ENCODE measurements at regions not wholly inside any gene's neighbourhood (a gene's known extent, or its start where the extent isn't known, plus 50 kb on each side); places are given as distances from the start of the nearest gene placed in this dataset.

DNA sequence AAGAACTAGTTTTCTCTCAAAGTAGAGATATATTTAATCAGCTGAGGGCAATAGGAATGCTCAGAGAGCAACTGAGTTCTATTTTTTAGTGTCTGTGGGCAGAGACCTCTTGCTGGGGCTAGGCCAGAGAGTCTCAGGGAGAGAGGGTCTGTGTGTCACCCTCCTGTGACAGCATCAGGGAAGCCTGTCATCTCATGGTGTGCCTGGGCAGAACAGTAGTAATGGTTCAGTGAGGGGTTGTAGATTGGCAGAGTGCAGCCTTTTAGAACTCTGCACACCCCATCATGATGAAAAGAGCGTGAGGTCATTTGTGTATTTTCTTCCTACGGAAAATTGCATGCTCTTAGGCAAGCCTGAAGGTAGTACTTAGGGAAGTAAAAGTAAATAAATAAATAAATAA, 1396.5 kb upstream of the AGA start:
- ATAC-seq: no peak

DNA sequence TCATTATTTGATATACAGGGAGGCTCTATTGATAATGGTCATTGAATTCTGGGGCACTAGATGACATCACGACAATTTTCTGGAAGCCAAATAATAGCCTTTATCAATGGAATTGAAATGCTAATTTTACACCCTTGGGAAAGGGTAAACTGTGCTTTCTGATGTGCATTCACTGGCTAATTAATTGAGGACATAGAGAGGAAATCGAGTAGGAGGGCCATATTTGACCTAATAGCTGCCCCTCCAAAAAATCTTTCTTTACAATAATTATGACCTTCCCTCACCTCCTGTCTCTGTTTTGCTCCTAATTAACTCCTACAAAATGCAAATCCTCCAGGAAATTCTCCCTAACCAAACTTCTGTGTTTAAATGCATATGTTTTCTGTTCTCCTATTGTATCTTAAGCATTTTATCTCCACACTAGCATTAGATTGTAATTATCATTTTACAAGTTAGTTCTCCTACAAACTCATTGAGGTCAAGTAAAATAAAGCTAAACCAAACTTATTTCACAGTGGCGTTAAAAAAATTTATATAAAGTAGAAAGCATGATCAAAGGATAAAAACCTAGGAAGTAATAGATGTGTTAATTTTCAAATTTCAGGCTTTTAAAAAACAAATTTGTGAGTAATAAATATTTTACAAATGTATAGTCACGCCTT, 1414.0 kb upstream of the AGA start:
- no peak for ATAC-seq

DNA sequence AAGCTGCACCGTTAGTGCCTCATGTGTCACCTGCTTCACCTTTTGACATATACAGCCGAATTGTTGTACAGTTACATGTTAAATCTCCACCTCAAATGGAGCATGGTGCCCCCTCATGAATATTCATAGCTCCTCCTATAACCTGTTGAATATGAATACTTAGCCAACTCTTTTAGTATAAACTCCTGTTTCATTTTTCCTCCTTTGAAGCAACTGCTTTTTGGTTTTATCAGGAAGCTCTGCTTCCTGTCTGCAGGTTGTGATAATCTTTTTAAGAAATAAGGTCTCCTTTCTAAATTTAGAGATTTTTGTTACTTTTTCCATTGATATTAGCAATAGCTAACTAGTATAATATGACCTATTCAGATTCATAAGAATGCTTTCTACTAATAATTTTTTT, 1429.2 kb upstream of the AGA start:
- ATAC-seq: no peak

DNA sequence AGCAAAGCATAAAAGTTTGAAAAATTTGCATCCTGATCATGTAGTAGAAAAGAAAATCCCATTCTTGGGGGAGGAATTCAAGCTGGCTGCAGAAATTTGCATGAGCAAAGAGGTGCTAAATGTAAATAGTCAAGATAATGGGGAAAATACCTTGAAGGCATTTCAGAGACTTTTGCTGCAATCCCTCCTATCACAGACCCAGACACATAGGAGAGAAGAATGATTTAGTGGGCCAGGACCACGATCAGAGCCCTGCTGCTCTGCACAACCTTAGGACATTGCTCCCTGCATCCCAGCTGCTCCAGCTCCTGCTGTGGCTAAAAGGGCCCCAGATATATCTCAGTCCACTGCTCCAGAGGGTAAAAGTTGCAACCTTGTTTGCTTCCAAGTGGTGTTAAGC, 1439.7 kb upstream of the AGA start:
- no peak for ATAC-seq

DNA sequence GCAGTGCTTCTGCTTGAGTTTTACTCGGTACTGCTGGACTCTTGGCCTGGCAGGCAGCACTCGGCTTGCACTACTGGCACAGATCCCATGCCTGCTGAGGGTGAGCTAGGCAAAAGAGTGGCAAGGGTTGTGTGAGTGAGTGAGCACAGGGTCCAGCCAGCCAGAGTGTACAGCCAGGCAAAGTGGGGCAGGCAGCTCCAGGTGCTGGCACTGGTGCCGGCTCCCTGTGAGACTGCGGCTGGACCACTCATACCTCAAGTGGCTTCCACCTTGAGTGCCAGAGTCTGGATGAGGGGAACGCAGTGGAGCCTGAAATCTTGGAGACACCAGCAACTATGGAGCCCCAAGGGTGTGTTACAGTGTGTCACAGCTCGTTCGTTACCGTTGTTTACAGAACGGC, 1451.9 kb upstream of the AGA start:
- ATAC-seq: no peak

DNA sequence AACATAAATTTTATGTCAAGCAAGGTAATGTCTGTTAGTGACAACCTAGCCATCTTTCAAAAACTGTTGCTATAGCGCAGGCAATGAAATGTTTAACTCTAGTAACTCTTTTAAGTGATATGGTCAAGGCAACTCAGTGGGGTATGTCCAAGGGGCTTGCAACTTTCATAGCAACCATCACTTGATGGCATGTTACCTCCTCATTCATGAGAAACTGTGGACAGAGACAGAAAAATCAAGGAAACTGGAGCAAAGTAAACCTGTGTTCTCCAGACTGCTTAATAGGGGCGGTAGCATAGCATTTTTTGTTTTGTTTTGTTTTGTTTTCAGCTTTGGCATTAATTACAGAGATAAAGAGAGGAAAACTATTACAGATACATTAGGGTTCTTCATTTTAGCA, 1456.8 kb upstream of the AGA start:
- no peak for ATAC-seq

DNA sequence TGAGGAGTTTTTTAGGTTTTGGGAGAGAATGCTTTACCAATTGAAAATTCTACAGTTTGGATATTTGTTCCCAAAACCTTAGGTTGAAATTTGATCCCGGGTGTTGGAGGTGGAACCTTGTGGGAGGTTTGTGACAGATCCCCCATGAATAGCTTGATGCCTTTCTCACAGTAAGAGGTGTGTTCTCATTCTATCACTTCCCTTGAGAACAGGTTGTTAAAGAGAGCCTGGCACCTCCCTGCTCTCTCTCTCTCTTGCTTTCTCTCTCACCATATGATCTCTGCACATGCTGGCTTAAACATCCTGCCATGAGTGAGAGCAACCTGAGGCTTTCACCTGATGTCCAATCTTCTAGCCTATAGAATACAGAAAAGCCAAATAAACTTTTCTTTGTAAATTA, 1475.5 kb upstream of the AGA start:
- ATAC-seq: no peak

DNA sequence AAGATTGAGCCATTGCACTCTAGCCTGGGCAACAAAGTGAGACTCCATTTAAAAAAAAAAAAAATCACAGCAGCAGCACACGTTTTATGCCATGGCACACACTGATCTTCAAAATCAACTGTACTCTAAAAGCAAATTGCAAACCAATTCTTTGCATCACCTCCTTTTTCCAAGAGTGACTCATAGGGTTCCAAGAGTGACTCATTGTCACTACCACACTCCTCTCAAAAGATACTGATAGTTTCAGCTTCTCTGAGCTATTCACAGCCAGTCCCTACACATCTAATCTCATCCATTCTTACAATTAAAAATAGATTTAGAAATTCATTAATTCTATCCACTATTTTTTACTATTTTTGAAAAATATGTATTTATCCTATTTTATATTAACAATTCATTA, 1494.9 kb upstream of the AGA start:
- no peak for ATAC-seq

DNA sequence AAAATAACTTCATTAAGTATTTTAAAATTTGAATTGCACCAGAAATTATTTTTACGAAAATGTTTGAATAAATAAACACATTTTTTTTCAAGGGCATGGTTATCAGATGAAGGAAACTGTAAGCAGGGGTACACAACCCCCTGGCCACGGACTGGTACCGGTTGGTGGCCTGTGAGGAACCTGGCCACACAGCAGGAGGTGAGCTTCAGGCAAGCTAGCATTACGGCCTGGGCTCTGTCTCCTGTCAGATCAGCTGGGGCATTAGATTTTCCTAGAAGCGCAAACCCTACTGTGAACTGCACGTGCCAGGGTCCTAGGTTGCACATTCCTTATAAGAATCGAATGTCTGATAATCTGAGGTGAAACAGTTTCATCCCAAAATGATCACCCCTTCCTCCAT, 1499.7 kb upstream of the AGA start:
- no peak for ATAC-seq

DNA sequence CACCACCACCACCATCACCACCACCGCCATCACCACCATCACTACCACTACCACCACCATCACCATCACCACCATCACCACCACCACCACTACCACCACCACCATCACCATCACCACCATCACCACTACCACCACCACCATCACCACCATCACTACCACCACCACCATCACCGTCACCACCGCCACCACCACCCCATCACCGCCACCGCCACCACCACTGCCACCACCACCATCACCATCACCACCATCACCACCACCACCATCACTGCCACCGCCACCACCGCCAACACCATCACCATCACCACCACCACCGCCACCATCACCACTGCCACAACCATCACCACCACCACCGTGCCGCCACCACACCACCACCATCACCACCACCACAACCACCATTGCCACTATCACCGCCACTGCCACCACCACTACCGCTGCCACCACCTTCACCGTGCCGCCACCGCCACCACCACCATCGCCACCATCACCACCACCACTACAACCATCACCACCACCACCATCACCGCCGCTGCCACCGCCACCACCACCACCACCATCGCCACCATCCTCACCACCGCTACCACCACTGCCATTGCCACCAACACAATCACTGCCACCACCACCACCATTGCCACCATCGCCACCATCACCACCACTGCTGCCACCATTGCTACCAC, 1511.3 kb upstream of the AGA start:
- ATAC-seq: no peak

DNA sequence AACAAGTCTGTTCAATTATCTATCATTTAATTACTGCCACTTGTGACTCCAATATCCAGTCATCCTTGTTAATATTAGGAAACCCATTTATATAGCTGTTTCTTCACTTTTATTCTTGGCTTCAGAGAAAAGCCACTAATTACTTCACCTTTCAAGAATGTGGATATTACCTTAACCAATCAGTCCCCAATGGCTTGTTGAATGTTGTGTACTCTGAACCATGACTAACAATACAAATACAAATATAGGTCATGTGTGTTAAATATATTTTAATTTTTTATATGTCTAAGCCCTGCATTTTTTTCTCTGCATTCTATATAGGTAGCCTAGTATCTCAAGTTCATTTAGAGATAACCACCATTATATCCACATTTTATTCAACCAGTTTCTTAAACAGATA, 1513.4 kb upstream of the AGA start:
- no peak for ATAC-seq

DNA sequence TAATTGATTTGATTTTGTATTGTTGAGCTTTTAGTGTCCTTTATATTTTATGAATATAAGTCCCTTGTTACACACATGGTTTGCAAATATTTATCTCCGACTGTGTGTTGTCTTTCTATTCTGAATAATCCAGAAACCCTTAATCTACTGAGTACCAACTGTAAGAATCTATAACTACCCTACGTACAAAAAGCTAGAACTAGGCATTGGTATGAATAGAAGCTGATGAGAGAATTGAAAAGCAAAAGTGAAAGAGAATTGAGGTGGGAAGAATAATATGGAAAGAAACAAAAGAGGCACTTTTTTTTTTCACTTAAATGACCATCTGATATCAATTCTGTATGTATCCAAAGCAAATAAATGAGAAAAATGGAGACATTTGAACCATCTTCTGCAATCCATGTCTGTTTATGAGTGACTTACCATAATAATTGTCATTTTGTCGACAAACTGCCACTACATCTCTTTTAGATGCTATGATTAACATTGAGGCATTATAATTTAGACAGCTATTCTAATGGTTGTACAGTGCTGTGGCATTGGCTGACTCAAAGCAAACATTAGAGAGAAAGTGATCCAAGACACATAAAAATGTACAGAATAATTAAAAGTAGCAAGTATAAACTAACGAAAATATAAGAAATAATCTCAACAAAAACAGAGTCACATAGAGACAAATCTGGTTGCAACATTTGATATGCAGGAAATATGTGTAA, 1516.6 kb upstream of the AGA start:
- no peak for ATAC-seq

DNA sequence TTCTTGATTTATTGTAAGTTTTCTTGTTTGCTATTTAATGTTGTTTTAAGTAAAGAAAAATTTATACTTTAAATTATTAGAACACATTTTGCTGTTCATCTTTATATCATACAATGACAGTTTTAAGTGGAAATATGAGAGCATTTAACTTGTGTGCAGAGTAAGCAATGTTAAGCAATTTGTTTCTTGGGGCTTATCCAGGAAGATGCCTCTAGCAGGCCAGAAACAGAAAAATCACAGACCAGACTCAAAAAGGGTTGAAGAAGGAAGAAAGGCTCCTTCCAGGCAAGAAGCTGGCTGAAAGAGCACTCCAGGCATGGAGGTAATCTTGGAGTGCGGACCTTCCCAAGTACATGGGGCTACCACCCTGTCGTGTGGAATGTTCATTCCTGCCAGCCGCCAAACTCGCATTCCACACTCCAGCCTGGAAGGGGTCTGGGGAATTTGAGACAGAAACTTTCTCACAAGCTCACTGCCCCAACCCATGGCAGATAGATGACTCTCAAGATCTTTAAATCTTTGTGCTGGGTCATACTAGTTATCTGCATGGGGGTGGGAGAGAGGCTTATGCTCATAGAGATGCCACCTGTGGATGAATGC, 1521.3 kb upstream of the AGA start:
- no peak for ATAC-seq

DNA sequence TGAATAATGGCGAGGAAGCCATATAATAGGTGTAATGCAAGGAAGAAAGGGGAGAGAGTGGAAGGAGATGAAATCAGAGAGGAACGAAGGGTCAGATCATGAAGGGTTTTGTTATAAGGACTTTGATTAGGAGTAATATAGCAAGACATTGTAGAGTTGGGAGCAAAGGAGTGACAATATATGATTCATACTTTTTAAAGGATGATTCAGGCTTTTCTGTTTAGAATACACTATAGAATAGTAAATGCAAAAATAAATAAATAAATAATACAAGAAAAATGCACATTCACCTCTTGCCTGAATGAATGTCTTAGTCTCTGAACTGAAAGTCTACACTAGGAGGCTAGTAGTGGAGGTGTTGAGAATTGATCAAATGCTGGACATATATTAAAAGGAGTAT, 1524.4 kb upstream of the AGA start:
- ATAC-seq: no peak

DNA sequence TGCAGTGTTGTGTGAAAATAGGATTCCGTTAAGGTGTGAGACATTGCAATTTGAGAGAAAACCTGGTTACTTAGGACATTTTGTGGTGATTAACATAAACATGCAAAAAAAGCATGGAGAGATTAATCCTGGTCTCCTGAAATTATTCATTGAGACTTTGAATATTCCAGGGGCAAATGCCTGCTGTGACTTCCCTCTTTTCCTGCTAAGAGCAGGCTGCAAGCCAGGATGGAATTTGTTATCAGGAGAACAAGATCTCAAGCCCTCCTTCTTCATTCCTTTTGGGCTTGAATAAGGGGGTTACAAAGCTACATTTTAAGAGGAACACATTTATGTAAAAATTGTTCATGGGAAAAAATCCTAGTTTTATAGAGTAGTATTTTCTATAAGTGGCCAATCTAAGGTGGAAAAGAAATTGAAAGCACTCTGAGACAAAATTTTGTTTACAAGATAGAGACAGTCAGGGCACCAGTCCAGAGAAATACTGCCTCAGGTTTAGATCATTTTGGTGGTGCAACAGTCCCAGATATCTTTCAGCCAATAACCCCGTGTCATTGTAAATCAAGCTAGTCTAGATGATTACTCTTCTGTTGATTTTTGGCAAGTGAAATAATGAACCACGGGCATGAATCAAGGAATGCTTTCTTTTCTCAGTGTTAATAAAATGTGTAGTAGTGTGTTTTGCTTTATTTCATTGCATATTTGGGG, 1528.3 kb upstream of the AGA start:
- no peak for ATAC-seq

DNA sequence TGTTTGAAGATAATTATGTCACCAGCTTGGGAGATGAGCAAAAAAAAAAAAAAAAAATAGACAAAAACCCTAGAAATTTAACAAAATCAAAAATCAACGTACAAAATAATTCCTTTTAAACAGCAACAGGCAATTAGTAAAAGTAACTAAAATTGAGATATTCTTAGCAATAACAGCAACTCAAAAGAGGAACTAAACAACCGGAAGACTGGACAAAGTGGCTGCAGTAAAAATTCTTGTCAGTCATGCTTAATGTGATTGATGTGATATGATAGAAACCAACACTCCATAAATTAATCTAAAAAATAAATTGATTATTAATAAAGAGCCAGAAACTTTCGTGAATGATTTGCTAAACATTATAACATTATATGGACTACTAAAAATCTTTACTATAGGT, 1534.6 kb upstream of the AGA start:
- ATAC-seq: no peak

DNA sequence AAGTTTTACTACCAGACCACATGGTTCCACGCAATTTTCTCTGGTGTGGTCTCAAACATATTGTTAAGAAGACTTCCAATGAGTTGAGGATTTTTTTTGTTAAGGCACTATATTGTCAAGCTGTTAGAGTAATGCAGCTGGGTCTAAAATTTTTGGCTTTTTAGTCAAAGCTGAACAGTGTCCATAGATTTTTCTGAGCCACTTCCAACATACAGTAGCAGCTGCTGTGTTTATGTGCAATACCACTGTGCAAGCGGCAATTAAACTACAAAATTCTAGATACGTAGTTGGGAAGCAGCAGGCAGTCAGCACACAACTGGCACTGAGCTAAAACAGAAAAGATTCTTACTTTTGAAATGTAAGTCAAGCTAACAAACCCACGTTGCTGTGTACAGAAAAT, 1551.1 kb upstream of the AGA start:
- ATAC-seq: no peak

DNA sequence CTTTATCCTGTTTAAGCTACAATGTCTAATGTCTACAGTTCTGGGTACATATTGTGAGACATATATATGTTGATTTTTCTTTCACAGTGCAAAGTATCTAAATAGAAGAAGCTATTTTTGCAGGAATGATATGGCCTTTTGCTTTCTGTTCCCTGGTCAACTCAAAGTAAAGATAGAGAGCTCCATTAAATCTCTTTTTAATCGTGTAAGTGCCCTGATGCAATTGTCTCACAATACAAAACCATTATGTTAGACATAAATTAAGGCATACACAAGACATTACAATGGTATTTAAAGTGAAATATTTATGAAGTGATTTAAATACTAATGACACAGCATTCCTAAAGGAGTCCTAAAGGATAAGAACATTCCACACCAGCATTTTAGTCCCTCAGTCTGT, 1559.7 kb upstream of the AGA start:
- no peak for ATAC-seq

DNA sequence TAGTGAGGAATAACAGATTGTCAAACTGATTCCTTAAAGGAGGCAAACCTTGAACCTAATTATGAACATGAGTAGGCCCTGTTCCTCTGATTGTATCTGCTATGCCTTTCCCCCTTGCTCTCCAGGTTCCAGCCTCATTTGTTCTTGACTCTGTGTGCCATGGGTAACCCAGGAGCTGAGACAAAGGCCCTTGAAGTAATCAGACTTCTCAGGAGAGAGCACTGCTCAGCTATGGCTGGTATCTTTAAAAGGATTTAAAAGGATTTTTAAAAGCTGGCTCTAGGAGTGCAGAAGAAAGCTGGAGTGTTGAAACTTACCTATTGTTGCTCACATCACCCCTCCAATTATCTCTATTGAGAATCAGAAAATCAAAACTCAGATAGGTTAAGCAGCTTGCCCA, 1565.5 kb upstream of the AGA start:
- no peak for ATAC-seq

DNA sequence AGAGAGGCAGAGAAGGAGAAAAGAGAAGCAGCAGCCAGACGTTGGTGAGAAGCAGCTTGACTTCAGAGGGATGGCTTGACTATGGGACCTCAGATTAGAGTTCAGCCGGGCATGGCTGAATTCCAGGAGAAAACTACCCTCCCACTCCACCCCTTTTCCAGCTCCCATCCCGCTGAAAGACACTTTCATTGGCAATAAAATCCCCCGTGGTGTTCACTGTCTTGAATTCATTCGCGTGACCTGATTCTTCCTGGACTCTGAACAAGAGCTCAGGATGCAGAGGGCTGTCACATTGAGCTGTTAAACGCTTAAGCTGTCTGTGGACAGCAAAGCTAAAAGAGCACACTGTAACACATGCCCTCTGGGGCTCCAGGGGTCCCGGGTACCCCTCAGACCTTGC, 1575.3 kb upstream of the AGA start:
- no peak for ATAC-seq

DNA sequence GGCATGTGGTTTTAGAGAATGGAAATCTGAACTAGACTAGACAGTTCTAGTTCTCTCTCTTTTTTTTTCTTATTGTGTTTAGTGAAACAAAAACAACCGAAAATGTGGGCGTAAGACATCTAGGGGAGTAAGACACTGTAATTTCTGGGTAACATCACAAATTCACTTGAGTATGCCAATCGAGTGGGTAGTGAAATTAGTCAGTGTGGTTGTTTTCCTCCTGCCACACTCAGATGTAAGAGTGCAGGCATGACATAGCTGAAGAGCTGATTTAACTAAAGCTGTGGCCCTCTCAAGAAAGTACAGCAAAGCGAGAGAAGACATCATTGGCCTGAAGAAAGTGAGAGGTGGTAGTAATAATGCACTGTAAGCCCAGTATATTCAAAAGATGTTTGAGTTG, 1585.3 kb upstream of the AGA start:
- ATAC-seq: no peak

DNA sequence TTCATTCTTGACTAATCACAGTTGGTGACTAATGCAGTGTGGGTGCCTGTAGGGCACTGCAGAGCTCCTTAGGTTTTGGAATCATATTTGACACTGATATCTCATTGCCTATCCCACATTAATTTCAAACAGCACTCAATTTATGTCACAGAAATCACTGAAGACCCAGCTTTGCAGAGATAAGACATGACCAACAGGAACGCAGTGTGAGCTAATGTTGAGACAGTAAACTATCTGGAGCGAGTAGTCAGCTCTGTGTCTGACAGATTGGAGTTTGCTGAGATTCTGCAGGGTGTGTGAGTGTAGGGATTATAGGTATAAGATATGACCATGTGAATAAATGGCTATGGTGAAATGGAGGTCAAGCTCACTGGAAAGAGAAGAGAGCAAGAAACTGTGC, 1586.1 kb upstream of the AGA start:
- ATAC-seq: no peak

DNA sequence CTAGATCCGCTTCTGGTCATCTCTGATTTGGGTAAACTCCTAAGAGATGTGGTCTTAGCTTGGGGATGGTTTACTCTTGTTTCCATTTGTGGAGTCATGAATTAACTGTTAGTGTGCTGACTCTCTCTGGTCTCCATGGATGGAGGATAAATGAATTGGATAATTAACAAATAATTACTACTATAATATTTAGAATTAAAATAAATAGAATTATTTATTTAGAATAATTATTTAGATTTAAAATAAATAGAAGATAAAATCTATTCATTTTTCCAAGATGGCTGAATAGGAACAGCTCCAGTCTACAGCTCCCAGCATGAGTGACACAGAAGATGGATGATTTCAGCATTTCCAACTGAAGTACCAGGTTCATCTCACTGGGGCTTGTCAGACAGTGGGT, 1587.4 kb upstream of the AGA start:
- no peak for ATAC-seq

Measured in activated CD4-positive, CD25-positive, alpha-beta regulatory T cell treated with anti-CD3 and anti-CD28 coated beads, Interleukin-2, amount 50 U/mL, for 24 hours (primary cell).